HL-60/S4 treated with phorbol 12-myristate 13-acetate at 8.2 ng/mL for 4 days and 3 days (cell line): ENCODE measurements at regions not wholly inside any gene's neighbourhood (a gene's known extent, or its start where the extent isn't known, plus 50 kb on each side); places are given as distances from the start of the nearest gene placed in this dataset.

Source experiments
- in situ Hi-C: fragments of 300-500 bp; cut with MboI; formaldehyde crosslinking; loops from 2 replicates; pipeline ENCODE4 v1.15.0; 2022; ENCODE audit warnings: low sequenced_read_pairs

- in situ Hi-C loops = no loop called here
Observed at GRCh38 chr5:148941810-148942209, 115.4 kb downstream of the ADRB2 start.

- in situ Hi-C loops = loop anchor here (25.0 kb wide), 1 partner anchor 213 kb away; no protein-coding TSS in a partner anchor
Observed at GRCh38 chr5:148949841-148950470, 112.9 kb downstream of the SH3TC2 start.

GRCh38 chr5:148950471-148950863 is 112.4 kb downstream of the SH3TC2 start:
- in situ Hi-C loops = loop anchor here (25.0 kb wide), 1 partner anchor 213 kb away; no protein-coding TSS in a partner anchor

GRCh38 chr5:148950892-148951291 is 112.0 kb downstream of the SH3TC2 start:
- in situ Hi-C loops = loop anchor here (25.0 kb wide), 1 partner anchor 214 kb away; no protein-coding TSS in a partner anchor

GRCh38 chr5:148951612-148952011 is 111.2 kb downstream of the SH3TC2 start:
- in situ Hi-C loops = loop anchor here (25.0 kb wide), 1 partner anchor 214 kb away; no protein-coding TSS in a partner anchor

GRCh38 chr5:148952097-148952867 is 110.6 kb downstream of the SH3TC2 start:
- in situ Hi-C loops = loop anchor here (25.0 kb wide), 1 partner anchor 215 kb away; no protein-coding TSS in a partner anchor

GRCh38 chr5:148953711-148954110 is 109.2 kb downstream of the SH3TC2 start:
- in situ Hi-C loops = loop anchor here (25.0 kb wide), 1 partner anchor 216 kb away; no protein-coding TSS in a partner anchor
